Epithelial cell of proximal tubule (primary cell): ENCODE measurements at regions not wholly inside any gene's neighbourhood (a gene's known extent, or its start where the extent isn't known, plus 50 kb on each side); places are given as distances from the start of the nearest gene placed in this dataset.

ENCODE experiments used
- DNase-seq: peaks from one replicate; pipeline ENCODE4 v3.0.0-alpha.2; 2011; ENCODE audit warnings: low read depth
- H3K4me3 ChIP-seq: 2 replicates; pipeline ENCODE4 v1.5.1; 2011; ENCODE audit warnings: low read depth, mild to moderate bottlenecking, low read length
- CTCF ChIP-seq: conservative IDR thresholded peaks from 2 replicates; pipeline ENCODE4 v1.5.1; 2012; ENCODE audit warnings: low read depth, mild to moderate bottlenecking, low read length

GRCh38 chr2:6401301-6401700 lies 464.4 kb downstream of the CMPK2 start:
- TF ChIP-seq CTCF, result no peak
- no peak for DNase-seq
- H3K4me3 ChIP-seq, result no peak overlapping the region

- TF ChIP-seq CTCF, result no peak
- H3K4me3 ChIP-seq, result no peak overlapping the region
- DNase-seq, result no peak
These were observed 457.6 kb downstream of the CMPK2 start for GRCh38 chr2:6408057-6408456.

GRCh38 chr2:6410313-6410712 lies 455.4 kb downstream of the CMPK2 start:
- DNase-seq, result no peak
- H3K4me3 ChIP-seq, result no peak overlapping the region
- TF ChIP-seq CTCF, result no peak

- no peak for TF ChIP-seq CTCF
- peak; percentile 4 for DNase-seq
- H3K4me3 ChIP-seq, result no peak overlapping the region
These were observed 453.1 kb downstream of the CMPK2 start for GRCh38 chr2:6412533-6413091.

- H3K4me3 ChIP-seq, result no peak overlapping the region
- TF ChIP-seq CTCF, result no peak
- DNase-seq, result no peak
These were observed 448.7 kb downstream of the CMPK2 start for GRCh38 chr2:6417050-6417449.

GRCh38 chr2:6418291-6418690 lies 447.4 kb downstream of the CMPK2 start:
- no peak for DNase-seq
- no peak overlapping the region for H3K4me3 ChIP-seq
- no peak for TF ChIP-seq CTCF

GRCh38 chr2:6421138-6421730 lies 444.5 kb downstream of the CMPK2 start:
- H3K4me3 ChIP-seq, result no peak overlapping the region
- no peak for TF ChIP-seq CTCF
- DNase-seq, result no peak
